GM12864 (cell line): ENCODE measurements at regions not wholly inside any gene's neighbourhood (a gene's known extent, or its start where the extent isn't known, plus 50 kb on each side); places are given as distances from the start of the nearest gene placed in this dataset.

Experiments
- DNase-seq: peaks from one replicate; pipeline ENCODE4 v3.0.0-alpha.2; 2011; ENCODE audit warnings: low read depth
- H3K4me3 ChIP-seq: 2 replicates; pipeline ENCODE4 v1.5.1; 2011; ENCODE audit warnings: mild to moderate bottlenecking, low read depth, low read length, control low read depth
- TF ChIP-seq, protein P1 (sequence below): IDR thresholded peaks from 2 replicates; pipeline ENCODE4 v1.5.1; 2011; ENCODE audit warnings: low read depth, mild to moderate bottlenecking, moderate library complexity, low read length, control low read depth, inconsistent platforms; ENCODE audit errors: missing control alignments

DNA sequence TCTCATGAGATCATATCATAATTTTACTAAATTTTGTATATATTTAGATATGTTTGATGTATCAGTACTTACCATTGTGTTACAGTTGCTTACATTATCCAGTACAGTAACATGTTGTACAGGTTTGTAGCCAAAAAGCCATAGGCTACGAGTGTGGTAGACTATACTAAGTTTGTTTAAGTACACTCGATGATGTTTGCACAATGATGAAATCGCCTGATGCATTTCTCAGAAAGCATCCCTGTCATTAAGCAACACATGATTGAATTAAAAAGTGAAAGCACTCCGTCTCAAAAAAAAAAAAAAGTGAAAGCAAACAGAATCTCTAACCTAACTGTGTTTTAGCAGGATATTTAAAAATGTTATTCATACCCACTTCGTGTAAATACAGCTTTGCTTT, 104.9 kb upstream of the TFAP2D start:
- no peak overlapping the region for H3K4me3 ChIP-seq
- TF ChIP-seq, protein P1, sequence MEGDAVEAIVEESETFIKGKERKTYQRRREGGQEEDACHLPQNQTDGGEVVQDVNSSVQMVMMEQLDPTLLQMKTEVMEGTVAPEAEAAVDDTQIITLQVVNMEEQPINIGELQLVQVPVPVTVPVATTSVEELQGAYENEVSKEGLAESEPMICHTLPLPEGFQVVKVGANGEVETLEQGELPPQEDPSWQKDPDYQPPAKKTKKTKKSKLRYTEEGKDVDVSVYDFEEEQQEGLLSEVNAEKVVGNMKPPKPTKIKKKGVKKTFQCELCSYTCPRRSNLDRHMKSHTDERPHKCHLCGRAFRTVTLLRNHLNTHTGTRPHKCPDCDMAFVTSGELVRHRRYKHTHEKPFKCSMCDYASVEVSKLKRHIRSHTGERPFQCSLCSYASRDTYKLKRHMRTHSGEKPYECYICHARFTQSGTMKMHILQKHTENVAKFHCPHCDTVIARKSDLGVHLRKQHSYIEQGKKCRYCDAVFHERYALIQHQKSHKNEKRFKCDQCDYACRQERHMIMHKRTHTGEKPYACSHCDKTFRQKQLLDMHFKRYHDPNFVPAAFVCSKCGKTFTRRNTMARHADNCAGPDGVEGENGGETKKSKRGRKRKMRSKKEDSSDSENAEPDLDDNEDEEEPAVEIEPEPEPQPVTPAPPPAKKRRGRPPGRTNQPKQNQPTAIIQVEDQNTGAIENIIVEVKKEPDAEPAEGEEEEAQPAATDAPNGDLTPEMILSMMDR: no peak
- no peak for DNase-seq

DNA sequence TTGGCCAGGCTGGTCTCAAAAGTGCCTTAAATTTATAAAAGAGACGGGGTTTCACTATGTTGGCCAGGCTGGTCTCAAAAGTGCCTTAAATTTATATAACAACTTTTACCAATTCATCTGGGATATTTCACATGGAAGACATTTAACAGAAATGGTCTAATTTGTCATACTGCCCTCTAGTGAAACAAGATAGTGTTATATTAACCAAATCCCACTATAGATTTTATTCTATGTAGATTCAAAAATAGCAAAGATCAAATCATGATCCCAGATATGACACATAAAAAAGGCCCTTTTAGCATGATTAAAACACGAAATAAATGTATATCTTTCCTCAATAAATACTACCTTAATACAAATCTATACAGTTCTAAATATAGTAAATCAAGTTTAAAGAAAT, 102.8 kb upstream of the TFAP2D start:
- no peak for DNase-seq
- H3K4me3 ChIP-seq: no peak overlapping the region
- TF ChIP-seq, protein P1: no peak

DNA sequence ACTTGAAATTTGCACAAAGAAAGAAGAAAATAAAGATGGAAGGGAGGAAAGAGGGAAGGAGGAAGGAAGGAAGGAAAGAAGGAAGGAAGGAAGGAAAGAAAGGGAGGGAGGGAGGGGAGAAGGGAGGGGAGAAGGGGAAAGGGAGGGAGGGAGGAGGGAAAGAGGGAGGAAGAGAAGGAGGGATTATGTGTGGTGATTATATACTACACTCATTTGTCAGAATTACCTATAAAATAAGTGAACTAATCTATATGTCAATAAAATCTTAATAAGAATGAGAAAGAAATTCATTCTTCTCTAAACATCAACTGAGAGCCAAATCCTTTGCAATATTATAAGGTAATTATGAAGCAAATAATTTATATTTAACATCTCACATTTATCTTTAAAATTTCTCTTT, 77.9 kb upstream of the TFAP2D start:
- no peak overlapping the region for H3K4me3 ChIP-seq
- TF ChIP-seq, protein P1: no peak
- DNase-seq: no peak

DNA sequence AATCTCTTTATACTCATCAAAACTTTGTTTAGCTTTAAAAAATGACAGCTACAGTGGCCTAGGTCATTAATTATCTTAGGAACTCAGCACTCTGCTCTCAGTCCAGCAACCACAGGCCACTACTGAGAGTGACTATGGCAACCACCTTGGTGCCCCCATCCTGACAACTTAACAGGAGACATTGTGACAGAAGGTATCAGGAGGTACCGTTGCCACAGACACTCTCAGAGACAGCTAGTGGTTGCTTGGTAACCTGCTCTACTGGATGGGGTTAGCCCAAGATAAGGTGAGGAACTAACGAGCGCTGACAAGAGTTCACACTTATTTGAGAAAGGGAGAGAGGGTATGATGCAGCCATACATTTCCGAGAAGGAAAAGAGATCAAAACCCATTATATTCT, 76.1 kb upstream of the TFAP2D start:
- TF ChIP-seq, protein P1: no peak
- no peak for DNase-seq
- no peak overlapping the region for H3K4me3 ChIP-seq

DNA sequence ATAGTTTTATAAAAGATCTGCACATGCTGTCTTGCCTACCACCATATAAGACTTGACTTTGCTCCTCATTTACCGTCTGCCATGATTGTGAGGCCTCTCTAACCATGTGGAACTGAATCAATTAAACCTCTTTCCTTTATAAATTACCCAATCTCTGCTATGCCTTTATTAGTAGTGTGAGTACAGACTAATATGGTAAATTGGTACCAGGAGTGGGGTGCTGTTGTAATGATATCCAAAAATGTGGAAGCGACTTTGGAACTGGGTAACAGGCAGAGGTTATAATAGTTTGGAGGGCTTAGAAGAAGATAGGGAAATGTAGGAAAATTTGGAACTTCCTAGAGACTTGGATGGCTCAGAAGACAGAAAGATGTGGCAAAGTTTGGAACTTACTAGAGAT, 64.2 kb upstream of the TFAP2D start:
- H3K4me3 ChIP-seq: no peak overlapping the region
- TF ChIP-seq, protein P1: no peak
- no peak for DNase-seq

DNA sequence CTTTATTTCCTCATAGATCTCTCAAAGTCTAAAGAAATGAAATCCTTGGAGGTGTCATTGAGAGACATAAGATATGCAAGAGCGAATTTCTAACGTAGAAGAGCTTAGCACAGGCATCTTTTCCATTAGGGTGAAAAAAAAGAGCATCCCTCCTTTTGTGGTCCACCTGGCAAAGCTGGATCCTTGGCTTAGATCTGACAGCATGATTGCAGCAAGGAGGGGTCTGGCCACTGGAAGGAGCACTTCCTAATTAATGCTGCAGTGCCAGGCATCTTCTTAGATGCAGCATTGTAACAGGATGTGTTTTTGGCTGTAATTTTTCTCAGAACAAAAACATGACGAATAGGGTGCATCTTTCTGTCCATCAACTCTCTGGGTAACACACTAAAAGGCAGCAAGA, 60.1 kb upstream of the TFAP2D start:
- DNase-seq: no peak

DNA sequence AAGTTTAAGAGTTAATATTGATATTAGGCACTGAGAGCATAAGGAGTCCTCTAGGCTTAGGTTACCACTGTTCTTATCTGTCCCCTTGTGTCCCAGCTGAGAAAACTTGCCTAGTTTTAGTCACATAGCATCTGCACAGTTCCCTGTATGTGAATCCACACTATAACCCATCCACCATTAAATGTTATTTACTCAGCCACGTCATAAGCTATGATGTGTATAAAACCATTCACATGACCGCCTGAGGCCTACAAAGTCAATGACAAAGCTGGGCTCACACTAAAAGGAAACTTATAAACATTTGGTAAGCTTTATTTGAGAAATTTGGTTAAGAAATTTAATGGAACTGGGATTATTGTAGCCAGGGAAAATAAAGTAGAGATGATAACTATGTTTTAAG, 59.2 kb upstream of the TFAP2D start:
- no peak for DNase-seq
- H3K4me3 ChIP-seq: no peak overlapping the region
- TF ChIP-seq, protein P1: no peak

More for the DNA sequence above, 60.1 kb upstream of the TFAP2D start:
- H3K4me3 ChIP-seq: no peak overlapping the region
- TF ChIP-seq, protein P1: no peak
